ENCODE measurements at regions not wholly inside any gene's neighbourhood (a gene's known extent, or its start where the extent isn't known, plus 50 kb on each side); places are given as distances from the start of the nearest gene placed in this dataset.

- no peak for DNase-seq (ENCODE audit: low read depth)
These were observed 264.3 kb downstream of the NOL4 start for GRCh38 chr18:33960417-33960816.

GRCh38 chr18:33959609-33960008 is 265.1 kb downstream of the NOL4 start:
- DNase-seq (ENCODE audit: low read depth), result no peak

DNA sequence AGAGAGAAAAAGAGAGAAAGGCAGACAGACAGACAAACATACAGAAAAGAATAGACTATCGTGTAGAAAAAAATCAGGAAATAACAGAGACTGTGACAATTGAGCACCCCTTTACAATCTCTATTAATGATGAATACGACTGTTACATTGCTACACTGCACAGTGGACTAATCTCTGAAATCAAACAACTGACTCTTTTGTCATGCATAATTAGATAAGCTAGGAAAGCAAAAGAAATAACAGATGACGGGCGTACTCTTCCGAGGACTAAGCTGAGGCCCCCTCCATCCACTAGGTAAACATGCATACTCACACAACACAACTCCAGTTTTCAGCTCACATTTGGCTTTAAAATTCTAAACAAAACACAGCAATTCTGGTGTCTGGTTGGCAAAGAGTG is 267.0 kb downstream of the NOL4 start:
- DNase-seq (ENCODE audit: low read depth), result no peak

GRCh38 chr18:33951031-33951430 is 273.7 kb downstream of the NOL4 start:
- DNase-seq (ENCODE audit: low read depth), result no peak

DNA sequence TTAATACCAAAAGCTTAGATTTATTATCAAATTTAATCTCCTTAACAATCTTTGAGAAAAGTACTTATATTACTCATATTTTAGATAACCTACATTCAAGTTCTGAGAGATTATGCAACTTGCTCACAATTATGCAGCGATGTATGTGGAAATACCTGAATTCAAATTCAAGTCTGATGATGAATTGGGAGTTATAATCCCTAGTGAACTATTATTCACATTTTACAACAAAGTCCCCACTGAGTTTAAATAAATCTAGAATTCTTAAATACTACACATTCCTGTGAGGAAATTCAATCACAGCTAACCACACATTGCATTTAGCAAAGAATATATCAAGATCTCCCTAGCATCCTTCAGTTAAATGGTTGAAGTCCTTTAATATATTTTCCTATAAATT is 278.4 kb downstream of the NOL4 start:
- no peak for DNase-seq (ENCODE audit: low read depth)

DNA sequence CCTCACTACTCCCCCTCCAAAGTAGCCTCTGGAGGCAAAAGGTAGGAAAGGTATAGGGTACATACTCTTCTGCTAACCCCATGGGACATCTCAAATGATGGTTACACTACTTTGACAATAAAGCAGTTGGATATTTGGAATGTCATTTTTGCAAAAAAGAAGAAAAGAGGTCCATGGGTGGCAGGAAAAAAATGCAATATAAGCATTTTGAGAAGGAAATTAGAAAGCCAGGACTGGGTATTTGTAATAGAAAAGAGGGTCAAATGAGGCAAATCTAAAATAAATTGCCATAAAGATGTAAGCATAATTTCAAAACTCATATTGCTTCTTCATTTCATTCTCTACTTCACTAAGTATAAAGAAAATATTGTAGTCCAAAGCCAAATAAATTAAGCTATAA is 280.2 kb downstream of the NOL4 start:
- no peak for DNase-seq (ENCODE audit: low read depth)

- DNase-seq (ENCODE audit: low read depth), result no peak
These were observed 287.4 kb downstream of the NOL4 start for GRCh38 chr18:33937270-33937816.

DNA sequence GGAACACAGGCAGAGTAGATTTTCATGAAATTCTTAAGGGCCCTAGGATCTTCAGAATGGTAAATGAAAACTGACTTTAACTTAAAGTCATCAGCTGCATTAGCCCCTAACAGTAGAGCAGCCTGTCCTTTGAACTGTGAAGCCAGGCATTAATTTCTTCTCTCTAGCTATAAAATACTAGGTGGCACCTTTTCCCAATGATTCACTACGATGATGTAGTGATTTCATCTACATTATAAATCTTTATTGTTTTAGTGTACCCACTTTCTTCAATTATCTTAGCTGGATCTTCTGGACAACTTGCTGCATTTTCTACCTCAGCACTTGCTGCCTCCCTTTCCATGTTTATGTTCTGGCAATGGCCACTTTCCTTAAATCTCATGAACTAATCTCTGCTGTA is 290.5 kb downstream of the NOL4 start:
- no peak for DNase-seq (ENCODE audit: low read depth)

DNA sequence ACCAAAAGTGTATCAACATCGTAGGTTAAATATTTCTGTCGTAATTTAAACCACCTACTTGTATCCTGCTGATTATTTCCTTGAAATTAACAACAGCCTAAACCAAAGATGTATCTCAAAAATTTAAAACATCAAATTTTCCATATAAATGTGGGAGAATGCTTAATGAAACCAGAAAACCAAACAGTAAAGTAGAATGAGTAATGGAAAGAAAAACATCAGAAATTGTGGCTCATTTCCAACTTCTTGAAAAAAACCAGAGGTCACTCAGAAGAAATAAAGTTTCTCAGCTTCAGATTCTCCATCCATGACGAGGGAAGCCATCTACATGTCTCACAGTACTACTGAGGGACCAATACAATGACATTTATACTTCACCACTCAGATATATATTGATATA is 296.5 kb downstream of the NOL4 start:
- no peak for DNase-seq (ENCODE audit: low read depth)

DNA sequence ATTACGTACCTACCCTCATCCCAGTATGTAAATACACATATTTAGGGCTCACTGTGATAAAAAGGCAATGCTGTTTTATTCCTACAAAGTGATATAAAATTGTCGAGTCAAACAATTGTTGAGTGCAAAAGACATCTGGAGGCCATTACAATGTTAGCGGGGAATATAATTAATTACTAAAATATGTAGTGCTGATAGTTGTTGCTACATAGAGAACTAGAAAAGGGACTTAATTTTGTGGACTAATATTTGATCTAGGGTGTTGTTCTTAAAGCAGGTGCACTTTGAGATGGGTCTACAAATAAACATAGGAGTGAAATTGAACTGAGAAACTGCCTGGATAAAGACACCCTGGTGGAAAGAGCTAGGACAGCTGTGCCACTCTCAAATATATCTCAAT is 300.1 kb downstream of the NOL4 start:
- no peak for DNase-seq (ENCODE audit: low read depth)

GRCh38 chr18:33923980-33924379 is 300.7 kb downstream of the NOL4 start:
- no peak for DNase-seq (ENCODE audit: low read depth)

DNA sequence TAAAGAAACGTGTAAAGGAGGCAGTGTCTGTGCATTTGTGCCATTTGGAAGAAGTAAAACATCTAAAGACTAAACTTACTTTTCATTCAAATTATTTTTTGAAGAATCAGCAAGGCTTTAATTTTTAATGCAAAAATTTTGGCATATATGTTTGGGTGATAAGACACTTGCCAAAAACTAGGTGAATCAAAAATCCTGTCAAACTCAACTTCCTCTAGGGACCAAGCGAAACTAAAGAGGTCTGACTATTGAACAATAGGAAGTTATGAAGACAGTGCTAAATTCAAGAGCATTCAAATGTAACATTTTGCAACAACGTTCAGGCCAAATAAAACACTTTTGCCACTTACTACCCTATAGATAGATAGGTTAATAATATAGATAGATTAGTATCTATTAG is 306.1 kb downstream of the NOL4 start:
- no peak for DNase-seq (ENCODE audit: low read depth)

- DNase-seq (ENCODE audit: low read depth), result no peak
These were observed 308.5 kb downstream of the NOL4 start for GRCh38 chr18:33916200-33916599.

DNA sequence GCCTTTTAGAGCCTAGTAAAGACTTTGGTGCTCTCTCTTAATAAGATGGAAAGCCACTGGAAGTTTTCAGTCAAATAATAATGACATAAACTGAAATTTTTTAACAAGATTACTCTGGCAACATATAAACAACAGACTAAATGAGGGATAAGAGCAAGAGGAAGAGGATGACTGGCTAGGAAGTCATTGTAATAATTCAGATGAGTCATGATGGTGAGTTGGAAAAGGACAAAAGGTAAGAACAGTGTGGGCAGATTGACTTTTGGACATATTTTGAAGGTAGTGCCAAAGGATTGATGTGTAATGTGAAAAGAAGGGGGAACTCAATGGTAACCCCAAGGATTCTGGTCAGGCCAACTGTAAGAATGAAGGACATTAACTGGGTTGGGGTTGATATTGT is 310.3 kb downstream of the NOL4 start:
- no peak for DNase-seq (ENCODE audit: low read depth)

DNA sequence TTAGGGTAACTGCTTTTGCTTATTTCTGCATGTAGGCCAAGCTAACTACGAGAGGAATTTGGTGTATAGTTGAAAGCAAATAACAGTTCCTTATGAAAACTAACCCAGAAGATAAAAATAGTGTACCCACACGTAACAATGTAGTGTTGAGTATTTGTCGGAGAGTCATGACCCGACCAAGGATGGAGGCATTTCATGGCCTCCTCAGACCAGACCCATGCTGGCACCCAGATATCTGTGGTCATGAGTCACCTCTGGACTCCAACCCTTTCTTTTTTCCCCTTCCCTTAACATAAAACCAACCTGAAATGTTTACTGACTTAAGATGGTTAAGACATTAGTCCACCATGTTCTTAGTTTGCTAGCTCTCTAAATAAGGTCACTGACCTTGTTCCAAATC is 318.7 kb downstream of the NOL4 start:
- no peak for DNase-seq (ENCODE audit: low read depth)

DNA sequence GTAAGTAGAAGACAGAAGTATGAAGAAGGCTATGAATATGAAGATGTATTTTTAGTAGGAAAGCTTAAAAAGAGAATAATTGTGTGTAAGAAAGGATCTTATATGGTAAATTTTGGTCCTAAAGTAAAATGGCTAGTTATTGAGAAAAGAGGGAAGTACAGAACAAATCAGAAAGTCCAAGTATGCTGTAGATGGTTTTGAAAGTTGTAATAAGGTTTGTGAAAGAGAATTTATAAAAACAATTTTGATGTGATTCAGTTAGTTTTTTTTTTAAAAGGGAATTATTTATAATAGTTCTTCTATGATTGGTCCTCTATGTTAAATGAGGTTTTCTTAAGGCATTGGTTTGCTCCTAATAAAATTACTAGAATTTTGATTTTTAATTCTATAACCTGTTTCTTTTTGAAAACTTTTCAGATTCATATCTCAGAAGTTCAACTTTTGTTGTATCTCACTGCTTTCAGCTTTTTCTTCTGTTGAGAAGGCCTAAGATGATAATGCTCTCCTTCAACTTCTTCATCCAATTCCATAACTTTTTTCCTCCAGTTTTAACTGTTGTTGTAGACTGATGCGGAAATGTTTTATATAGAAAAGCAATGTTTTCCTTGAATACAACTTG is 322.7 kb downstream of the NOL4 start:
- DNase-seq (ENCODE audit: low read depth), result no peak

DNA sequence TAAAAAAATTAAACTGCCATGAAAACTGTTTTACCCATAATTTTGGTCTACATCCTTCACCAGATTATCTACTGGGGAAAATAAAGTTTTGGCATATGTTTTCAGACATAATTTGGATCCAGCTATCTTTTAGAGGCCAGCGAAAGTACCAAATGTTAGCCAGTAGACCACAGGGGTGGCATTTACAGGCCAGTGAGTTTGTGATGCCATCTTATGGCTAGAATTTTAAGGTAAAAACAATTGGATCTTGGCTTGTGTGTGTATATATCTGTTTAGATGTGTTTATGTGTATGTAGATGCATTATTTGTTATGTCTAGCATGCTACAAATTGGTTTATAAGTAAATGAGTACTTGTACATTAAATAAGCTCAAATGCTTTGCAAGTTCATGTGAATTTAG is 322.6 kb downstream of the ASXL3 start:
- DNase-seq (ENCODE audit: low read depth), result no peak

- DNase-seq (ENCODE audit: low read depth), result no peak
These were observed 320.4 kb downstream of the ASXL3 start for GRCh38 chr18:33898427-33898826.

- no peak for DNase-seq (ENCODE audit: low read depth)
These were observed 300.2 kb downstream of the ASXL3 start for GRCh38 chr18:33878213-33878612.

- DNase-seq (ENCODE audit: low read depth), result no peak
These were observed 297.1 kb downstream of the ASXL3 start for GRCh38 chr18:33875029-33875565.

- DNase-seq (ENCODE audit: low read depth), result no peak
These were observed 295.1 kb downstream of the ASXL3 start for GRCh38 chr18:33873112-33873511.

GRCh38 chr18:33871363-33872025 is 293.5 kb downstream of the ASXL3 start:
- DNase-seq (ENCODE audit: low read depth), result no peak

GRCh38 chr18:33870059-33870458 is 292.0 kb downstream of the ASXL3 start:
- no peak for DNase-seq (ENCODE audit: low read depth)

All from myocyte (in vitro differentiated cells).